HCT116 (cell line): ENCODE measurements at regions not wholly inside any gene's neighbourhood (a gene's known extent, or its start where the extent isn't known, plus 50 kb on each side); places are given as distances from the start of the nearest gene placed in this dataset.
"Not testable (repeated sequence)": the region's sequence is repeated elsewhere in the genome, so short reads cannot be mapped to it uniquely, and the experiment has no call there.

Source experiments
- CTCF ChIP-seq, 3 experiments: fragments of 200-600 bp in 1 of 3; sonication (generic) in 1 of 3; IDR thresholded peaks in 2 of 3; conservative IDR thresholded peaks in 1 of 3; 2 replicates each; pipeline ENCODE4 v1.5.1; 2012 to 2017; ENCODE audit warnings: low read depth in 2 of 3, low read length in 2 of 3, antibody characterized with exemption in 1 of 3, borderline replicate concordance in 1 of 3, control low read depth in 1 of 3, mild to moderate bottlenecking in 1 of 3, mixed read lengths in 1 of 3, mixed run types in 1 of 3, moderate library complexity in 1 of 3; ENCODE audit not compliant: insufficient read depth in 1 of 3
- EZH2phosphoT487 ChIP-seq: fragments of 200-600 bp; IDR thresholded peaks from 2 replicates; pipeline ENCODE4 v1.6.1; 2018; ENCODE audit warnings: antibody characterized with exemption, borderline replicate concordance
- POLR2A ChIP-seq: IDR thresholded peaks from 2 replicates; pipeline ENCODE4 v1.7.0; 2011; ENCODE audit warnings: borderline replicate concordance; ENCODE audit not compliant: insufficient read depth, insufficient read length; ENCODE audit errors: extremely low read depth
- POLR2AphosphoS5 ChIP-seq: IDR thresholded peaks from 2 replicates; pipeline ENCODE4 v1.6.1; 2011; ENCODE audit warnings: mild to moderate bottlenecking, low read depth, low read length, moderate library complexity
- RAD21 ChIP-seq: IDR thresholded peaks from 2 replicates; pipeline ENCODE4 v1.6.1; 2012; ENCODE audit warnings: low read depth, mild to moderate bottlenecking
- TCF7L2 ChIP-seq: IDR thresholded peaks from 2 replicates; pipeline ENCODE4 v1.7.0; 2011; ENCODE audit warnings: borderline replicate concordance, inconsistent platforms; ENCODE audit not compliant: insufficient read depth, insufficient read length; ENCODE audit errors: extremely low read depth
- YY1 ChIP-seq: IDR thresholded peaks from 2 replicates; pipeline ENCODE4 v1.6.1; 2011; ENCODE audit warnings: low read length, low read depth, moderate library complexity, mild to moderate bottlenecking; ENCODE audit not compliant: insufficient replicate concordance; ENCODE audit errors: extremely low read depth

DNA sequence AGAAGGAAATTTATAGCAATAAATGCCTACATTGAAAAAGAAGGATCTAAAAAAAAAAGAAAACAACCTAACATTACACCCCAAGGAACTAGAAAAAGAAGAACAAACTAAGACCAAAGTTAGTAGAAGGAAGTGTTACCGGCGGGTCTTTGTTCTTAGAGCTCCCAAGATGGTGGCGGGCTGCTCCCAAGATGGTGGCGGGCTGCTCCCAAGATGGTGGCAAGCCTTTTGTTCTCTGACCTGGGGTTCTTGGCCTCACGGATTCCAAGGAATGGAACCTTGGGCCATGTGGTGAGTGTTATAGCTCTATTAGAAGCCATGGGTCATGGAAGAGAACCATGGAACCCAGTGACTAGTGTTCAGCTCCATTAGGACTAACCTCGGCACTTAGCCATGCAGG, 71.8 kb upstream of the PRRC2C start:
- not testable (repeated sequence) for TF ChIP-seq POLR2A; CTCF (IDR thresholded peaks at IDR 0.05 in 2 of 3, conservative IDR thresholded peaks at IDR 0.05 in 1 of 3; ENCODE audit: borderline replicate concordance in 1 of 3, insufficient read depth in 1 of 3, low read depth in 2 of 3, low read length in 2 of 3); YY1; EZH2phosphoT487; TCF7L2; POLR2AphosphoS5; RAD21
